Cardiac muscle cell (in vitro differentiated cells and primary cell): ENCODE measurements at regions not wholly inside any gene's neighbourhood (a gene's known extent, or its start where the extent isn't known, plus 50 kb on each side); places are given as distances from the start of the nearest gene placed in this dataset.

Source experiments
- DNase-seq, 2 donors: peaks; one replicate each; pipeline versions ENCODE4 v3.0.0 to v3.0.0-alpha.2; 2010 to 2017; ENCODE audit warnings: low read depth in 1 of 2, low spot score in 1 of 2
- H3K27ac ChIP-seq: fragments of 200-600 bp; sonication (generic); 2 replicates; pipeline ENCODE4 v1.5.1; 2016
- H3K27me3 ChIP-seq: fragments of 200-600 bp; sonication (generic); 2 replicates; pipeline ENCODE4 v1.6.0; 2016; ENCODE audit warnings: control low read depth
- H3K36me3 ChIP-seq: fragments of 200-600 bp; sonication (generic); 2 replicates; pipeline ENCODE4 v1.5.1; 2016; ENCODE audit warnings: control low read depth
- H3K4me1 ChIP-seq: fragments of 200-600 bp; sonication (generic); 2 replicates; pipeline ENCODE4 v1.8.1; 2017; ENCODE audit warnings: low read depth, mild to moderate bottlenecking, mixed run types
- H3K4me3 ChIP-seq: fragments of 200-600 bp; sonication (generic); 2 replicates; pipeline ENCODE4 v1.5.1; 2016; ENCODE audit warnings: mild to moderate bottlenecking
- H3K9me3 ChIP-seq: fragments of 200-600 bp; sonication (generic); 2 replicates; pipeline ENCODE4 v1.5.1; 2017; ENCODE audit warnings: low read depth, mild to moderate bottlenecking, control low read depth
- CTCF ChIP-seq: IDR thresholded peaks from 2 replicates; pipeline ENCODE4 v1.5.1; 2012; ENCODE audit warnings: low read depth, mild to moderate bottlenecking, low read length

- no peak for TF ChIP-seq CTCF
- Histone ChIP-seq H3K27me3 (no peaks in the 10 kb centered on the region), H3K4me1 (no peaks in the 10 kb centered on the region), H3K36me3 (no peaks in the 10 kb centered on the region), H3K4me3 (no peak overlapping the region), H3K27ac (no peak overlapping the region), H3K9me3 (no peaks in the 10 kb centered on the region)
- no peak for DNase-seq
Measured at GRCh38 chr13:70941454-70941853, 833.2 kb upstream of the KLHL1 start.

- H3K4me1 ChIP-seq, result no peaks in the 10 kb centered on the region
- no peak for TF ChIP-seq CTCF
- H3K36me3 ChIP-seq, result no peaks in the 10 kb centered on the region
- DNase-seq, result no peak
- H3K27me3 ChIP-seq, result no peaks in the 10 kb centered on the region
- H3K9me3 ChIP-seq, result no peaks in the 10 kb centered on the region
- H3K27ac ChIP-seq, result no peak overlapping the region
- H3K4me3 ChIP-seq, result no peak overlapping the region
Measured at GRCh38 chr13:70938462-70938861, 830.2 kb upstream of the KLHL1 start.

GRCh38 chr13:70932511-70932910, 824.3 kb upstream of the KLHL1 start:
- Histone ChIP-seq H3K4me1 (no peaks in the 10 kb centered on the region), H3K9me3 (no peaks in the 10 kb centered on the region), H3K27me3 (no peaks in the 10 kb centered on the region), H3K27ac (no peak overlapping the region), H3K4me3 (no peak overlapping the region), H3K36me3 (no peaks in the 10 kb centered on the region)
- no peak for DNase-seq
- TF ChIP-seq CTCF, result no peak

GRCh38 chr13:70923863-70924752, 815.9 kb upstream of the KLHL1 start:
- Histone ChIP-seq H3K9me3 (no peaks in the 10 kb centered on the region), H3K4me3 (no peak overlapping the region), H3K27ac (no peak overlapping the region), H3K36me3 (no peaks in the 10 kb centered on the region), H3K27me3 (no peaks in the 10 kb centered on the region), H3K4me1 (no peaks in the 10 kb centered on the region)
- DNase-seq, result no peak
- TF ChIP-seq CTCF, result no peak

- H3K9me3 ChIP-seq, result no peaks in the 10 kb centered on the region
- H3K36me3 ChIP-seq, result no peaks in the 10 kb centered on the region
- no peak overlapping the region for H3K4me3 ChIP-seq
- DNase-seq, result no peak
- no peak for TF ChIP-seq CTCF
- H3K27me3 ChIP-seq, result no peaks in the 10 kb centered on the region
- no peak overlapping the region for H3K27ac ChIP-seq
- no peaks in the 10 kb centered on the region for H3K4me1 ChIP-seq
Measured at GRCh38 chr13:70911286-70911685, 803.0 kb upstream of the KLHL1 start.
